HG02943 (cell line): ENCODE measurements at regions not wholly inside any gene's neighbourhood (a gene's known extent, or its start where the extent isn't known, plus 50 kb on each side); places are given as distances from the start of the nearest gene placed in this dataset.
"Not testable (repeated sequence)": the region's sequence is repeated elsewhere in the genome, so short reads cannot be mapped to it uniquely, and the experiment has no call there.

Experiments used
- ATAC-seq: cut with Tn5 transposase; IDR thresholded peaks from one replicate; pipeline ENCODE4 v1.9.1; 2021; ENCODE audit warnings: mild to moderate bottlenecking, low read depth, moderate library complexity; ENCODE audit not compliant: unreplicated experiment

DNA sequence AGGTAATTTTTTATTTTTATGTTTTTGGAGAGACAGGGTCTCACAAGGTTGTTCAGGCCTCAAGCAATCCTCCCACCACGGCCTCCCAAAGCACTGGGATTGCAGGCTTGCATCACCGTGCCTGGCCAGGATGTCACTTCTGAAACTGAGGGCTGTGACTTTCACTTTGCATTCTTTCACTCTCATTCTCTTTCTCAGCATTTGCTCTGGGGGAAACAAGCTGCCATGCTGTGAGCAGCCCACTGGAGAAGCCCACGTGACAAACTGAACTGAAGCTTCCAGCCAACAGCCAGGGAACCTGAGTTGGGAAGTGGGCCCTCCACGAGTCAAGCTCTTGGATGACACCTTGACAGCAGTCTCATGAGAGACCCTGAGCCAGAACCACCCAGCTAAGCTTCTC is 109.4 kb downstream of the C5orf15 start:
- ATAC-seq, result no peak

DNA sequence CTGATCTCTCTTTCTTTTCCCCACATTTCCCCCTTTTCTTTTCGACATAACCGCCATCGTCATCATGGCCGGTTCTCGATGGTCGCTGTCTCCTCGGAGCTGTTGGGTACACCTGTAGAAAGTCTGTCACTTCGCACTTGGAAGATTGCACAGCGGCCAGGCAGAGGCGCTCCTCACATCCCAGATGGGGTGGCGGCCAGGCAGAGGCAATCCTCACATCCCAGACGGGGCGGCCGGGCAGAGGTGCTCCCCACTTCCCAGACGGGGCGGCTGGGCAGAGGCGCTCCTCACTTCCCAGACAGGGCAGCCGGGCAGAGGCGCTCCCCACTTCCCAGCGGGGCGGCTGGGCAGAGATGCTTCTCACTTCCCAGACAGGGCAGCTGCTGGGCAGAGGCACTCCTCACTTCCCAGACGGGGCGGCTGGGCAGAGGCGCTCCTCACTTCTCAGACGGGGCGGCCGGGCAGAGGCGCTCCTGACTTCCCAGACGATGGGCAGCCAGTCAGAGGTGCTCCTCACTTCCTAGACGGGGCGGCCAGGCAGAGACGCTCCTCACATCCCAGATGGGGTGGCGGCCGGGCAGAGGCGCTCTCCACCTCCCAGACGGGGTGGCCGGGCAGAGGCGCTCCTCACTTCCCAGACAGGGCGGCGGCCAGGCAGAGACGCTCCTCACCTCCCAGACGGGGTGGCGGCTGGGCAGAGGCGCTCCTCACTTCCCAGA is 110.7 kb downstream of the C5orf15 start:
- not testable (repeated sequence) for ATAC-seq

DNA sequence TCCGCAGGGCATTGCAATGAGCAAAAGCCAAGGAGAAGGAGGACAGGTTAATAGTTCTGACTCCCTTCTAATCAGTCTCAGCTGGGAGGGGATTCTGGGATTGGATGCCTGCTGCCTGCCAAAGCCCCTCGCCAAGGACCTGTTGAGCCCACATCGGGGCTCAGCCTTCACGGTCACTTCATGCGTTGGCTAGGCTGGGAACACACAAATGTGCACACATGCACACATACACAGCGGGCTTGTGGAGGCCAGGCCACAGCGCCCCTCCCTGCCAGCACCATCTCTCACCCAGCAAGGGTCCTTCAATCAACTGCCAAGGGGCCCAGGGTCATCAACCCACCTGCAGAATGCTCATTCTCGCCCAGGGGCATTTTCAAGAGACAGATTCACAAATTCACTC is 113.9 kb downstream of the C5orf15 start:
- no peak for ATAC-seq

DNA sequence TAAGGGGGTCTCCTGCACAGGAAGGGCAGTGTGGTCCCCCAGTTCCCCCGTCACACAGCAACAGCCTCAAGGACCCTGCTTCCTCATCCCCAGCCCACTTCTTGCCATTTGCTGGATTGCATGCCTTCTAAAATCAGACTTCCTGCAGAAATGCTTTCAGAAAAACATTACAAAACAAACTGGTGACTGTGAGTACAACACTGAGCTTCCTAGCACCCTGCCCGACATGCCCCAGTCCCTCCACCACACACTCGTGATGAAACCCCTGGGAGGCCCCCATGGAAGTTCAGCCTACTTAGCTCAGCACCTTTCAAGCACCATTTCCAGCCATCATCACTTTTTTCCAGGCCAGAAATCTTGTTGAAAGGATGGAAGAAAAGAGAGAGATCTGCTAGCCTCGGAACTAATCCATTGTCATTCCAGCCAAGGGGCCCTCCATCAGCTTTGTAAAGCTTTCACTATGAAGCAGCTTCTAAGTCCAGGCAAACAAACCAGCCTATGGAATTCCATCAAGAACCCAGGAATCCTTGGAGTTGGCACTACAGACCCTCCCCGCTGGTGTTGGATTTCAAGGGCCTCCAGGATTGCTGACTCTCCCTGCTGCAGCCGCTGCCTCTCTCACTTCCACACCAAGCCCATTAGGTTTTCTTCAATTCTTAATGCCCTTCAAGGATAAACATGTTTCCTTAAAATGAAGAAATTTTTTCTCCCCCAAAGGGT is 114.6 kb downstream of the C5orf15 start:
- ATAC-seq, result no peak

DNA sequence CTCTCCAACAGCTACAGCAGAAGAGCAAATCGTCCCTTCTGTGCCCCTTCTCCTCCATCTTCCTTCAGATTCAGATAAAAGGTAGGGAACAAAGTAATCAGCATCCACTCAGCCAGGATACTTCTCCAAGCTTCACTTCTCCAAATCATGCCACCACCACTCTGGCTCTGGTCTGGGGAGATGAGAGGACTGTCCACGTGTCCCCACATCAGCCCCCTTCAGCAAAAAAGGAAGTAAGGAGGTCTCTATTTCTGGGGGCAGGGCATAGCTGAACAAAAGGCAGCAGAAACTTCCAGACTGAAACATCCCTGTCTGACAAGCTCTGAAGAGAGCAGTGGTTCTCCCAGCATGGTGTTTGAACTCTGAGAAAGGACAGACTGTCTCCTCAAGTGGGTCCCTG is 116.9 kb downstream of the C5orf15 start:
- ATAC-seq, result no peak

DNA sequence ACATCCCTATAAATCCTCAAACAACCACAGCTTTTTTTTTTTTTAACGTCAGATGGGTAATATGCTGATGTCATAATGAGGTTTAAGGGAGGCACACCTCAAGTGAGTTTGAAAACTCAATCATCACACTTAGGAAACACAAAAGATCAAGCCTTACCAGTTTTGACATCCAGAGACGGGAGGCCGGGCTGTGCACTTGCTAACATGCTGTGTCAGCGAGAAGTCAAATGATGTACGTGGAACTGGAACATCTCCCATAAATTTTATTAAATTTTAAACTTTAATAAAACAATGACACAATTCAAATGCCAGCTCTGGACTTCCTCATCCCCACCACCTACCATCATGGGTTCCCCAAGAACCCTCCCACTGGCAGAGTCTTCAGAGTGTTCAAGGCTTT is 117.6 kb downstream of the C5orf15 start:
- ATAC-seq, result no peak

DNA sequence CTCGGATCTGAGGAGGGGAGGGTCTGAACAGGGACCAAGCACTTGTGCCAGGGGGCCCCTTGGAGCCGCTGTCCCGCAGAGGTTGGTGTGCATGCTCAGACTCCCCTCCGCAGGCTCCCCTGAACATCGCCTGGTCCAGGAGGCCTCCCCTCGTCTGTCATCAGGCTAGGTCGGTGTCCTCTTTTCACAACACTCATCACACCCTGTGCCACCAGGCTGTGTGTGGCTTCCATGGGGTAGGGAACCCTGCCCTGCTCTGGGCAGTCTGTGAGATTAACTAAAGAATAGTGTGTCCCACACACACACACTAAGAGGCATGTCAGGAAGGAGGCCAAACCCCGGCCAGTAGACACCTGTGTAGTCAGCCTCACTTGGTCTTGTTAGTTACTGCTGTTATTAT is 119.3 kb downstream of the C5orf15 start:
- no peak for ATAC-seq

DNA sequence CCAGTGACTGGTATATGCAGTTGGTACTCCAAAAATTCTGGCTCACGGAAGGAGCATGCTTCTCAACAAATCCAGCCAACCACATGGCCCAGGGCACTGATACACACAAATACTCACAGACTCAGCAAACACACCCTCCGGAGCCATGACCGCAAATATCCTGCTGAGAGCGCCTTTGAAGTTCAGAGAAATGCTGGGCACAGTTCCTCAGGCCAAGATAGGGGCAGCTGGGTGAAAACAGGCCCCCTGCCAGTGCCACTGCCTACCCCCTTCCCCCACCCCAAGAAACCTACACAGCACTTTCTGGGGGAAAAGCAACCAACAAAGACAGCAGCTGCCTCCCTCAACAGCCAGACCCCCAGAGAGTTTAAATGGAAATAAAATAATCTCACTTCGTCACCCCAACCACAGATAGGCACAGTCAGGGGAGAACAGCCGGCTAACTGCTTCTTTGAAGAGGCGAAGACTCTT is 120.0 kb downstream of the C5orf15 start:
- no peak for ATAC-seq

DNA sequence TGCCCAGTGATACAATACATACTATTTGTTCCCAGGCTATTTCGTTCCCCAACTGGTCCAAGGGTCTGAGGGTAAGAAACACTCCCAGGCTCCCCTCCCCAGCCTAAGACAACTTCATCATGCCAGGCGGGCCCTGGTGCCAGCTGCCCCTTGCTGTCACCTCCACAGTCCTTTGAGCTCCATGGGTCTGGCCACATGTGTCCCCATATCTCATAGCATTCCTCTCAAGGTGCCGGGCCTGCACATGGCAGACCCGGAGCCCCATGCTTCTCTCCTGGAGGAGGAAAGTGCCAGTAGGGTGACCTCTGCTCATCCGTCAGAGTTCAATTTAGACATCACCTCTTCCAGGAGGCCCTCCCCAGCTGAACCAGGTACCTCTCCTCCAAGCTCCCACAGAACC is 120.5 kb downstream of the C5orf15 start:
- no peak for ATAC-seq

DNA sequence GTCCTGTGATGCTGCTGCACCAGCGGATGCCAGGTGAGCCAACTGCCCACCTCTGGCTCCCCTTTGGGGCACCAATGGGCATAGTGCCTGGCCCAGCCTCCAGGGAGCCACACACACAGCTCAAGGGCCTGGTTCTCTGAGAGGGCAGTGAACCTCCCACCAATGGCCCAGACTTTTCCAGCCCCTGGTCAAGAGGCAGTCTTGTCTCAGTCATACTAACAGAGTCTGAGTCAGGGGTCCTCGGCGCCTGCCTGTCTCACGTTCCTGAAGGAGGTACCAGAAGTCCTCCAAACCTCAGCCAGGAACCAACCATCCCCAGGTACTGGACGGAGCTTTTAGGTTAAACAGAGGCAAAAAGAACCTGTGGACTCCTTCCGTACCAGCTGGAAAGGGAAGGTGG is 121.1 kb downstream of the C5orf15 start:
- ATAC-seq, result no peak

DNA sequence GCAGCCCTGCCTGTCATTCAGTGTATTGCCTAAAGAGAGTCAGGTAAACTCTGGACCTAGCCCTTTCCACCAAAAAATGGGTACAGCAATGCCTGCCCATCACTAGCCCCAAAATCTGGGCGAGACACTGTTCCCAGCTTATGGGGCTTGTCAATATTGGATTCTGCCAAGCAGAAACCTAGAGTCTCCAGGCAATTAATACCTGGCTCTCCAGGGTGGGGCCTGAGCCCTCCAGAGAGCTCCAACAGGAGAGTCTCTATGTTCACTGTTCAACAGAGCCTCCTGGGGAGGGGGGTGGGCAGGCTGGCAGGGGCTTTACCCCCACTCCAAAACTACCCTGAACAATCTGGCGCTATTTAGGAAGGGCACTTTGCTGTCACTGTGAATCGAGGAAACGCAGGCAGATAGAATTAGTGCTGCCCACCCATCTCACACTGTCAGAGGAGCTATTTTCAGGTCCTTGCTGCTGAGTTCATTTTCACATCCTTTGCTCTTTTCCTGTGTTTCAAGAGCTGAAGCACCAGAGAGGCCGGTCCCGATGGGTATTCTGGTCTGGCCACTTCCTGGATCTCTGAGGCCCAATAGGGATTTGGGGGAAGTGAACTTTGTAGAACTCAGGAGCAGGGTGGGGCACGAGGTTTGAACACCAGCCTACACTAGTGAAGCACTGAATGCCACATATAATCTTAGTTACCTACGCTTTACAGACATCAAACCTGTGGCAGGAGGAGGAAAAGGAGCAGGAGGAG is 121.8 kb downstream of the C5orf15 start:
- ATAC-seq, result no peak

DNA sequence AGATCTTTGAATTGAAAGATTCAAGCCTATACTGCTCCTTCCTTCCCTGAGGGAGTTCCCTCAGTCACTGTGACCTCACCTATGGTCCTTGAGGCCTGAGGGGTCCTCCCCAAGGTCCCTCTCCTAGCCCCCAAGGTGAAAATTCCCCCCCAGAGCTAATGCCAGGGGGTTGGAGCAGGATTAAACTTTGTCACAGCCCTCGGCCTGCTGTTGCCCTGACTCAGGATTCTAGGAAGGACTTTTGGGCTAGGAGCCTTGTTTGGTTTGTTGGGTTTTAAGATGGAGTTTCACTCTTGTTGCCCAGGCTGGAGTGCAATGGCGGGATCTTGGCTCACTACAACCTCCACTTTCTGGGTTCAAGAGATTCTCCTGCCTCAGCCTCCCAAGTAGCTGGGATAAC is 123.2 kb downstream of the C5orf15 start:
- no peak for ATAC-seq

DNA sequence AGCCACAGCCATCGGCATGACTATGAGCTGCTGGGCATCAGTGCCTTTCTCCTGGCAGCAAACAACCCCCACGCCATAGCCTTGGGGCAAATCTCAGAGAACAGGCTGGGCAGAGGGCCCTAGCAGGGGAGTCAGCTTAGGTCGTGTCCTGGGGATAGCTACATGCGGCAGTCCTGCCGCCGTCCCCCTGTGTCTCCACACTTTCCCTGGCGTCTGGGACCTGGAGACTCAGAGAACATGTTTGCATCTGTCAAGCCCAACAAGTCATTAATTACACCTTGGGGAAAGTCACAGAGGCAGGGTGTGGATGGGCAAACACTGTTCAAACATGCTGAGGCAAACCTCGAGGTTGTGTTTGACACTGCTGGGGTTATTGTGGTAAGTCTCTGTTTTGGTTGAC is 123.6 kb downstream of the C5orf15 start:
- no peak for ATAC-seq

DNA sequence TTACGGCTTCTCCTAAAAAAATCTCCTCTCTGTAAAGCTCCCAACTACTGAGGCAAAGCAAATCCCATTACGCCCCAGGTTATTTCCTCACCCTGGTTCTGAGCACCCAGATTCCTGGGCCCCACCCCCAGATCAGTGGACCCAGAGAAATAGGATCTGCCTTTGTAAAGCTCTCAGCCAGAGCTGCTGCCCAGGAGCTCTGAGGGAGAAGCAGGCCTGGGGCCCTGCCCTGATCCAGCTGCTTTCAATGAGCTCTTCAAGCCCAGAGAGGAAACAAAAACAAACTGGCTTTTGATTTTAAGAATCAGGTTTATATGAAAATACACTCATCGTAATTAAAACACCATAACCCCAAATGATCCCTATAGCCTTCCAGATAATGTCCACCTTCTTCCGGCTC is 124.5 kb downstream of the C5orf15 start:
- ATAC-seq, result no peak

DNA sequence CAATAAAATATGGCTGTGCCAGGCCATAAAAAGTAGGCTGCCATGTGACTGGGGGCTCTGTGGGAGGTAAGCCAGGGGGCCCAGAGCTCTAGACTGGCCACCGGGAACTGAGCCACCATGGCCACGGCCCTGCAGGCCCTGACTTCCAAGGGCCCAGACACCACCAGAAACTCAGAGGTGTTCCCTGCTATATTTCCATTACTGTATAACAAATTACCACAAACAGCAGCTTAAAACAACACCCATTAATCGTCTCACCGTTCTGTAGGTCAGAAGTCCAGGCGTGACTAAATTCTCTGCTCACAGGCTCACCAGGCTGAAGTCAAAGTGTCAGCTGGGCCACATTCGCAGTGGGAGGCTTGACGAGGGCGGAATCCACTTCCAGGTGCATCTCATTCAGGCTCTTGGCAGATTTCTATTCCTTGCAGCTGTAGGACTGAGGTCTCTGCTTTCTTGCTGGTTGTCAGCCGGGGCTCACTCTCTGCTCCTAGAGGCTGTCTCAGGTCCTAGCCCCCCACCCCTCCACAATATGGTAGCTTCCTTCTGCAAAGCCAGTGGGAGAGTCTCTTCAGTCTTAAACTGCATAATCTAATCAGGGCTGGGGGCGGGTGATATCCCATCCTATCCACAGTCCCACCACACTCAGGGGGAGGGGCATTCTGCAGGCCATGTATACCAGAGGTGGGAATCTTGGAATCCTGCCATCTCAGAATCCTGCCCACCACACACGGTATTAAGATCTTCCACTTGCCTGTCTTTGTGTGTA is 125.4 kb downstream of the C5orf15 start:
- no peak for ATAC-seq

DNA sequence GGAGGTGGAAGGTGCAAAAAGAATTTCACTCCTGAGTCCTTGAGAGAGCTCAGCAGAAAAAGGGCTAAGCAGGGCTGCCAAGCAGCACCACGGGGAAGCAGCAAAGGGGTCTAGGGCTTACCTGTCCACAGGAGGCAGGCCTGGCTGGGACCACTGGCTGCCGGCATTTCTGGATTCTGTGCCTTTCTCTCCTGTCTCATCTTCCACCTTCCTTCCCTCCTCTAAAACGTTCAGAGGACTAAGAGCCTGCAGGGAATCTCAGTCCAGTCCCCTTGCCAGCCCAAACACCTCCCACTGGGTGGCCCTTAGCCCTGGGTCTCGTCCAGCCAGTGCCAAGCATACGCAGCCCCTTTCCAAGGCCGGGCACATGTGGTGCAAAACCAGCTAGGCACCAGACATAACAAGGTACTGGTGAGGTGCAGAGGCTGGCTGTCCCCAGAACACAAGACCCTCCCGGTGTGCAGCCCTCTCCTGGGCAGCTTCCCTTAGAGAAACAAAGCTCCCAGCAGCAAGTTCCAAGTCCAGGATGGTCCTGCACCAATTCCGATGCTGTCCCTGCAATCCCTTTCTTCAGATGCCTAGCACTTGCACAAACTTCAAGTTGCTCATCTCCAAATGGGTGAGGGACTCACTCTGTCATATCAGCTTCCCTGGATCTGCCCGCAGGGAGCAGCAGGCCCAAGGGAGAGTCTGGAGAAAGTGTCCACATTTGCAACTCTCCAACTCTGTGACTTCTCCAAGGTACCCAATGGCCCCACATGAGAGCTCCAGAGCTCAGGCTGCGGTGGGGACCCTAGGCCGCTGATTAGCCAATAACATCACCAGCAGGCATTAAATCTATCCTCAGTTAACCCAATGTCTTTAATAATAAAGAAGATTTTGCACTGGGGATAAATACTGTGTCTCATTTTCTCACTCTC is 126.3 kb downstream of the C5orf15 start:
- no peak for ATAC-seq

DNA sequence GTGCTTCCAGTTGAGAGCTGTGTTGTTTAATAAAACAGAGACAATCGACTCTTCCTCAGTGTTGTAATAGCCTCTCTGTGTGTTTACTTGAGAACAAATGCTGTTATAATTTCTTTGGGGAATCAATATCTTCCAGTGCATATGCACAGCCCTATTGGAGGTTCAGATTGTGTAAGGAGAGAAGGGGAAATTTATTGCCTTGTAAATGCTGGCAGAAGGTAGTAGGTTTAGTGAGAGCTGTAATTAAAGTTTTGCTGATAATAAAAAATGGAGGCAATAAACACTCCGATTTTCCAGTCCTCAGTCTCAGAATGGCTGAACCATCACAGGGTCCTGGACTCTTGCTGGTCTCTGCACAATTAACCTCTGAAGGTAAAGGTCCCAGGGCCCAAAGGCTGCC is 128.3 kb downstream of the C5orf15 start:
- no peak for ATAC-seq

DNA sequence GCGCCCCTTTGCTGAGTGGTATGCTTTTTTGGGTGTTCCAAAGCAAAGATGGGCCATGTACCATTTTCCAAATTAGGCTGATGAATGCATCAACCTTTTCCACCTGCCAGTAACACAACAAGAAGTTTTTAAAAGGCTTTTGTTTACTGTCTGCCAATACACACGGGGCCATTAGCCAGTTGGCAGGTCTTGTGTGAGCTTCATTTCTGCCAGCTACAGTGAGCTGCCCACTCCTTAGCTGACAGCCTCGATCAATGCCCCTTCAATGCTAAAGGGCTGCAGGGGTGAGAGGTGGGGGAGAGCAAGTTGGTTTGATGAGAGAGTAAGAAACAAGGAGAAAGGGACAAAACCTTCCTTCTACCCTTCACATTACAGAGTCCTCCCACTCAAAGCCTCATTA is 128.7 kb downstream of the C5orf15 start:
- no peak for ATAC-seq

DNA sequence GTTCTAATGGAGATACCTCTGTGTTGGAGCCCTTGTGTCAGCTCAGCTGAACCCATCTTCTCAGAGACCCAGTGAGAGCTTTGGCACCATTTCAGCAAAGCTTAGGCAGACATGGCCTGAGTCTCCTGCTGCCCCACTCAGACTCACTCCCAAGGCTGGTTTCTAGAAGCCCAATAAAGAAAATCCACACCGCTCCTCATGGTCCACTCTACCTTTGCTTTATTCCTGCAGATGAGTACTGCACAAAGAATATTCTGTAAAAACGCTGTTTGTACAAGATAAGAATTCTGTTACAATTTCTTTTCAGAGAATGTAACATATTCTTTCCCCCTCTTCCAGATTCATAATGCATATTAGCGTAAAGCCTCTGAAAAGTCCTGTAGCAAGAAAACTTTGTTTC is 129.3 kb downstream of the C5orf15 start:
- ATAC-seq, result no peak

DNA sequence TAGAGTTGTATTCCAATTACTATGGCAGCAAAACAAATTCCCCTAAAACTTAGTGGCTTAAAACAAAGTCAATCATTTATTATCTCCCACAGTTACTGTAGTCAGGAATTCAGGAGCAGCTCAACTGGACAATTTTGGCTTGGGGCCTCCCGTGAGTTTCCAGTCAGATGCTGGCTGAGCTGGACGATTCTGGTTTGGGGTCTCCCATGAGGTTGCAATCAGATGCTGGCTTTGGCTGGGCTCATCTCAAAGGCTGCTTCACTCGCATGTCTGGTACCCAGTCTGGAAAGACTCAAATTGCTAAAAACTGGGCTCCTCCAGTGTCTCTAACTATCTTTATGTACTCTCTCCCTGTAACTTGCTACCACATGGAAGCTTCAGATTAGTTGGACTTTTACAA is 130.1 kb downstream of the C5orf15 start:
- ATAC-seq, result no peak
